ENCODE measurements at regions not wholly inside any gene's neighbourhood (a gene's known extent, or its start where the extent isn't known, plus 50 kb on each side); places are given as distances from the start of the nearest gene placed in this dataset.
"Not testable (repeated sequence)": the region's sequence is repeated elsewhere in the genome, so short reads cannot be mapped to it uniquely, and the experiment has no call there.

- DNase-seq: no peak
Measured at GRCh38 chr3:152622811-152623167, 212.1 kb upstream of the P2RY1 start.

- DNase-seq: no peak
Measured at GRCh38 chr3:152623286-152623911, 211.5 kb upstream of the P2RY1 start.

GRCh38 chr3:152626226-152626625 is 208.7 kb upstream of the P2RY1 start:
- DNase-seq: no peak

- no peak for DNase-seq
Measured at GRCh38 chr3:152628496-152628895, 206.4 kb upstream of the P2RY1 start.

GRCh38 chr3:152629363-152630122 is 205.4 kb upstream of the P2RY1 start:
- no peak for DNase-seq

- no peak for DNase-seq
Measured at GRCh38 chr3:152635389-152635788, 199.5 kb upstream of the P2RY1 start.

- no peak for DNase-seq
Measured at GRCh38 chr3:152636651-152637050, 198.3 kb upstream of the P2RY1 start.

GRCh38 chr3:152638214-152638613 is 196.7 kb upstream of the P2RY1 start:
- no peak for DNase-seq

GRCh38 chr3:152638707-152639450 is 196.1 kb upstream of the P2RY1 start:
- no peak for DNase-seq

- DNase-seq: no peak
Measured at GRCh38 chr3:152641198-152641597, 193.7 kb upstream of the P2RY1 start.

- DNase-seq: no peak
Measured at GRCh38 chr3:152642658-152643057, 192.3 kb upstream of the P2RY1 start.

GRCh38 chr3:152644478-152644877 is 190.5 kb upstream of the P2RY1 start:
- DNase-seq: no peak

GRCh38 chr3:152646004-152646403 is 188.9 kb upstream of the P2RY1 start:
- DNase-seq: no peak

- DNase-seq: no peak
Measured at GRCh38 chr3:152650177-152650576, 184.8 kb upstream of the P2RY1 start.

- not testable (repeated sequence) for DNase-seq
Measured at GRCh38 chr3:152650923-152651322, 184.0 kb upstream of the P2RY1 start.

GRCh38 chr3:152656214-152656971 is 178.5 kb upstream of the P2RY1 start:
- no peak for DNase-seq

GRCh38 chr3:152656972-152657355 is 178.0 kb upstream of the P2RY1 start:
- no peak for DNase-seq

GRCh38 chr3:152658977-152659720 is 175.8 kb upstream of the P2RY1 start:
- DNase-seq: no peak

- no peak for DNase-seq
Measured at GRCh38 chr3:152662157-152662556, 172.8 kb upstream of the P2RY1 start.

- DNase-seq: no peak
Measured at GRCh38 chr3:152664766-152665165, 170.2 kb upstream of the P2RY1 start.

GRCh38 chr3:152667267-152667666 is 167.7 kb upstream of the P2RY1 start:
- DNase-seq: no peak

- DNase-seq: no peak
Measured at GRCh38 chr3:152669560-152669959, 165.4 kb upstream of the P2RY1 start.
